IMR-90 (cell line): ENCODE measurements at regions not wholly inside any gene's neighbourhood (a gene's known extent, or its start where the extent isn't known, plus 50 kb on each side); places are given as distances from the start of the nearest gene placed in this dataset.

Source experiments
- BHLHE40 ChIP-seq: fragments of 150-350 bp; IDR thresholded peaks from 2 replicates; pipeline ENCODE4 v1.6.1; 2016; ENCODE audit warnings: mild to moderate bottlenecking, low read depth, low read length
- CTCF ChIP-seq: conservative IDR thresholded peaks from 2 replicates; pipeline ENCODE4 v1.5.1; 2012; ENCODE audit warnings: mild to moderate bottlenecking, low read depth, low read length, improper control_type of control experiment
- FOS ChIP-seq: fragments of 150-350 bp; IDR thresholded peaks from 2 replicates; pipeline ENCODE4 v1.6.1; 2016; ENCODE audit warnings: low read depth, low read length
- MAZ ChIP-seq: IDR thresholded peaks from 2 replicates; pipeline ENCODE4 v1.6.1; 2012; ENCODE audit warnings: low read depth, mild to moderate bottlenecking, low read length, improper control_type of control experiment, moderate library complexity, borderline replicate concordance
- MXI1 ChIP-seq: IDR thresholded peaks from 2 replicates; pipeline ENCODE4 v1.6.1; 2012; ENCODE audit warnings: low read depth, mild to moderate bottlenecking, low read length, moderate library complexity, borderline replicate concordance
- POLR2A ChIP-seq: IDR thresholded peaks from 2 replicates; pipeline ENCODE4 v1.6.1; 2012; ENCODE audit warnings: mild to moderate bottlenecking, low read depth, low read length
- RAD21 ChIP-seq: IDR thresholded peaks from 2 replicates; pipeline ENCODE4 v1.6.1; 2012; ENCODE audit warnings: low read length, improper control_type of control experiment
- RCOR1 ChIP-seq: IDR thresholded peaks from 2 replicates; pipeline ENCODE4 v1.6.1; 2012; ENCODE audit warnings: mild to moderate bottlenecking, low read length, improper control_type of control experiment; ENCODE audit not compliant: insufficient replicate concordance
- SMC3 ChIP-seq: fragments of 150-350 bp; IDR thresholded peaks from 2 replicates; pipeline ENCODE4 v1.6.1; 2016; ENCODE audit warnings: low read depth, mild to moderate bottlenecking, antibody characterized with exemption, low read length, moderate library complexity

- TF ChIP-seq MAZ, result no peak
- TF ChIP-seq RAD21, result no peak
- TF ChIP-seq RCOR1, result no peak
- no peak for TF ChIP-seq CTCF
- no peak for TF ChIP-seq MXI1
- no peak for TF ChIP-seq POLR2A
- TF ChIP-seq SMC3, result no peak
- TF ChIP-seq BHLHE40, result no peak
- TF ChIP-seq FOS, result no peak
Observed at GRCh38 chr11:70895366-70895670, 357.1 kb downstream of the SHANK2 start.
